ENCODE measurements at regions not wholly inside any gene's neighbourhood (a gene's known extent, or its start where the extent isn't known, plus 50 kb on each side); places are given as distances from the start of the nearest gene placed in this dataset.
"Not testable (repeated sequence)": the region's sequence is repeated elsewhere in the genome, so short reads cannot be mapped to it uniquely, and the experiment has no call there.

DNA sequence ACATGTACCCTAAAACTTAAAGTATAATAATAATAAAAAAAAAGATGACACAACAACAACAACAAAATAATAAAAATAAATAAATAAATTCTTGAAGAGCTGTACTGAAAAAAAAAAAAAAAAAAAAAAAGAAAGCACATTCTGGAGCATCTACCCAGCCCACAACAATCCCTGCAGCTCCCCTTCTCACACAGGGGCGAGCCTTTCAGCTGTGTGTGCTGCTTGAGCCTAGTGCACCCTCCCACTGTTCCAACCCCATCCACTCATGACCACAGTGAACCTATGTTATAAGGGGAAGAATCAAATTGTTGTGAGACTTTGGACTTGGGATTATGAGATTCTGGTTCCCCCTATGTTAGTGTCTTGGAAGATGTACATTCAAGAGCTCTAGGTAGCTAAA lies 161.5 kb upstream of the JADE1 start:
- Mint-ChIP-seq H3K27ac (no peak overlapping the region), H3K27me3 (peaks cover 7% of the 10 kb centered on the region), H3K4me1 (no peaks in the 10 kb centered on the region), H3K36me3 (ENCODE audit: low read depth) (no peaks in the 10 kb centered on the region), H3K9me3 (no peaks in the 10 kb centered on the region), H3K4me3 (no peak overlapping the region)
- no peak for ATAC-seq
- no peak for DNase-seq

- H3K4me3 Mint-ChIP-seq; H3K4me1 Mint-ChIP-seq; DNase-seq; H3K36me3 Mint-ChIP-seq (ENCODE audit: low read depth); H3K27ac Mint-ChIP-seq; H3K27me3 Mint-ChIP-seq; H3K9me3 Mint-ChIP-seq; ATAC-seq: not testable (repeated sequence)
Observed at GRCh38 chr4:128646893-128647292, 162.6 kb upstream of the JADE1 start.

DNA sequence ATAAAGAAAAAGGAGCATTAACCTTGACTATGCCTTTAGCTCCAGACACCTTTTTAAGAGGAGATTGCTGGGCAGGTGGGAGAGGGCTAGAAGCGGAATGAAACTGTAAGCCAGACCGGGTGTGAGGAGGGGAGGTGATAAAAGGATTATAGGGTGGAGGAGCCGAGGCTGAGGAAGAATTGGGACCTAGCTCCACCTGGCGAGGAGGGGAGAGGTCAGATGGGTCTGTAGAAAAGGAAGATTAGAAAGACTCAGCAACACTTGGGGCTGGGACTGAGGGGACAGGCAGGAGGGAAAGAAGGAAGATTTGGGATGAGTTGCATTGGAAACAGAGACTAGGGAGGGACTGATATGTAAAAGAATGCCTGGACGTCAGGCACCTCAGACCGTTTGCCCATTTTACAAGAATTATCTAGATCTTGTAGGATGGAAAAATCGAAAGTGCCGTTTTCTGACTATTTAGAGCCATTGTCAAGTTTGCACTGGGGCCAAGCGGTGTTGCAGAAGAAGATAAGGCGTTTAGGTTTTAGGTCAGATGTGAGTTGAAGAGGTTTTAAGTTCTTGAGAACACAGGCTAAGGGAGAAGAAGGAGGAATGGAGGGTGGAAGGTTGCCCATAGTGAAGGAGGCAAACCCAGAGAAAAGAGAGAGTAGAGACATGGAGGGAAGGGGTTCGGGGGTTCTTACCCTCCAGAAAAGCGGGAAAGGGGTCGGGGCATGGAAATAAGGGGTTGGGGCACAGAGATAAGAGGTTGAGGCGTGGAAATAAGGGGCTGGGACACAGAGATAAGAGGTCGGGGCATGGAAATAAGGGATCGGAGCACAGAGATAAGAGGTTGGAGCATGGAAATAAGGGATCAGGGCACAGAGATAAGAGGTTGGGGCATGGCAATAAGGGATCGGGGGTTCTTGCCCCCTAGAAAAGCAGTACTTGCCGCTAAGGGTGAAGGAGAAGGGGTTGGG lies 164.5 kb upstream of the JADE1 start:
- not testable (repeated sequence) for H3K36me3 Mint-ChIP-seq (ENCODE audit: low read depth); H3K4me3 Mint-ChIP-seq; H3K4me1 Mint-ChIP-seq; H3K27ac Mint-ChIP-seq; H3K9me3 Mint-ChIP-seq; DNase-seq; H3K27me3 Mint-ChIP-seq; ATAC-seq

DNA sequence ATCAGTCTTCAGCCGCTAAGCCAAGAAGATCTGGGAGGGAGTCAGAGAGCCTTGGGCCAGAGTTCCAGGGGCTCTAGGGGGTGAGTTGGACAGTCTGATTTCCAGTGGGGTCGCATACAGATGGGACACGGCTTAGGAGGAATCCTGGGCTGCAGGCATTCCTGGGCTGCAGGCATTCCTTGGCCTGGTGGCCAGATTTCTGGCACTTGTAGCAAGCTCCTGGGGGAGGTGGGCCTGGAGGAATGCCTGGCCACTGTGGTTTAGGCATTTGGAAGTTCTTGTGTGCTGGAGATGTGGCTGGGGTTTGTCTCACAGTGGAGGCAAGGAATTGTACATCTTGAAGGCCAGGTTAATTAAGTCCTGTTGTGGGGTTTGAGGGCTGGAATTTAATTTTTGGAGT lies 165.4 kb upstream of the JADE1 start:
- H3K27ac Mint-ChIP-seq; H3K27me3 Mint-ChIP-seq; DNase-seq; H3K36me3 Mint-ChIP-seq (ENCODE audit: low read depth); H3K4me1 Mint-ChIP-seq; H3K4me3 Mint-ChIP-seq; ATAC-seq; H3K9me3 Mint-ChIP-seq: not testable (repeated sequence)

DNA sequence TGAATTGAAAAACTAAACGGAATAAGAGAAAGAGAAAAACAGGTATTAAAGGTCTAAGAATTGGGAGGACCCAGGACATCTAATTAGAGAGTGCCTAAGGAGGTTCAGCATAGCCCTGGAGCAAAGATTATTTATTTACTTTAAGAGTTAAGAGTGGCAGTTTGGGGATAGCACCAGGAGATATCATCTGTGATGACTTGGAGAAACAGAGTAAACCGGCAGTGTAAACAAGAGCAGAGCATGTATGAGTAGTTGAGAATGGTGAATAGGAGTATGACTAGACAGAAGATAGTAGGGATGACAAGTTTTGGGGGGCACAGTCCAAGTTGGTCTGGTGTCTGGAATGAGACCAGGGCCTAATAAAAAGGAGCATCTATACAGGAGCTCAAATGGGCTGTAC lies 167.9 kb upstream of the JADE1 start:
- ATAC-seq; H3K4me1 Mint-ChIP-seq; H3K9me3 Mint-ChIP-seq; H3K4me3 Mint-ChIP-seq; H3K27me3 Mint-ChIP-seq; H3K36me3 Mint-ChIP-seq (ENCODE audit: low read depth); H3K27ac Mint-ChIP-seq; DNase-seq: not testable (repeated sequence)

- Mint-ChIP-seq H3K4me3 (no peak overlapping the region), H3K27me3 (no peaks in the 10 kb centered on the region), H3K4me1 (no peaks in the 10 kb centered on the region), H3K36me3 (ENCODE audit: low read depth) (no peaks in the 10 kb centered on the region), H3K27ac (no peak overlapping the region), H3K9me3 (no peaks in the 10 kb centered on the region)
- ATAC-seq (no peak), DNase-seq (no peak)
Observed at GRCh38 chr4:128639541-128640270, 169.8 kb upstream of the JADE1 start.

GRCh38 chr4:128636906-128637305 lies 172.6 kb upstream of the JADE1 start:
- Mint-ChIP-seq H3K4me1 (no peaks in the 10 kb centered on the region), H3K9me3 (no peaks in the 10 kb centered on the region), H3K27ac (no peak overlapping the region), H3K27me3 (no peaks in the 10 kb centered on the region), H3K4me3 (no peak overlapping the region), H3K36me3 (ENCODE audit: low read depth) (no peaks in the 10 kb centered on the region)
- no peak for ATAC-seq
- no peak for DNase-seq

DNA sequence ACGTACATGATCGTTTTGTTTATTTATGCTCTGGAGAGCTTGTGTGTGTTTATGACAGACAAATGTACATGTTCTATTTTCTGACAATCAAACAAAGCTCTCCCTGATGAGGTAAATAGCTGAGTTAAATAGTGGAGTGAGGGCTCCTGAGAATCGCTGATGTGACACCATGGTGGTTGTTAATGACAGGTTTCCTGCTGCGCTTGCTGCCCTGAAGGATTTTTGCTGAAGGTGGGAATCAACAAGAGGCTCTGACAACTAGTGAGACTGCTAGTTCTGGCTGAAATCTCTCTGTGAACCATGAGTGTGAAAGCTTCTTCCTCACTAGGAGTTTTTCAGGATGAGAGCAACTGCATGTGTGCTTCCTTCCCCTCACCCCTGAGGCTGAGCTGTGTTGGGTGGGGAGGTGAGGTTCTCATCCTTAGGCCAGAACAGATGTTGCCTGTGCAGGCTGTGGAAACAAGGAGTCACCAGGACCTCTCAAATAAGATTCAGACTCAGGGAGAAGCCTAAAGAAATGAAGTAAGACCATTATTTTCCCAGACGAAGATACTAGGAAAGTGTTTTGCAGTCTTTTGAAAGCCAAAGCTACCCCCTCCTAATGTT lies 173.4 kb upstream of the JADE1 start:
- no peak overlapping the region for H3K27ac Mint-ChIP-seq
- DNase-seq, result no peak
- no peaks in the 10 kb centered on the region for H3K4me1 Mint-ChIP-seq
- no peak for ATAC-seq
- no peak overlapping the region for H3K4me3 Mint-ChIP-seq
- H3K27me3 Mint-ChIP-seq, result no peaks in the 10 kb centered on the region
- no peaks in the 10 kb centered on the region for H3K36me3 Mint-ChIP-seq (ENCODE audit: low read depth)
- no peaks in the 10 kb centered on the region for H3K9me3 Mint-ChIP-seq

DNA sequence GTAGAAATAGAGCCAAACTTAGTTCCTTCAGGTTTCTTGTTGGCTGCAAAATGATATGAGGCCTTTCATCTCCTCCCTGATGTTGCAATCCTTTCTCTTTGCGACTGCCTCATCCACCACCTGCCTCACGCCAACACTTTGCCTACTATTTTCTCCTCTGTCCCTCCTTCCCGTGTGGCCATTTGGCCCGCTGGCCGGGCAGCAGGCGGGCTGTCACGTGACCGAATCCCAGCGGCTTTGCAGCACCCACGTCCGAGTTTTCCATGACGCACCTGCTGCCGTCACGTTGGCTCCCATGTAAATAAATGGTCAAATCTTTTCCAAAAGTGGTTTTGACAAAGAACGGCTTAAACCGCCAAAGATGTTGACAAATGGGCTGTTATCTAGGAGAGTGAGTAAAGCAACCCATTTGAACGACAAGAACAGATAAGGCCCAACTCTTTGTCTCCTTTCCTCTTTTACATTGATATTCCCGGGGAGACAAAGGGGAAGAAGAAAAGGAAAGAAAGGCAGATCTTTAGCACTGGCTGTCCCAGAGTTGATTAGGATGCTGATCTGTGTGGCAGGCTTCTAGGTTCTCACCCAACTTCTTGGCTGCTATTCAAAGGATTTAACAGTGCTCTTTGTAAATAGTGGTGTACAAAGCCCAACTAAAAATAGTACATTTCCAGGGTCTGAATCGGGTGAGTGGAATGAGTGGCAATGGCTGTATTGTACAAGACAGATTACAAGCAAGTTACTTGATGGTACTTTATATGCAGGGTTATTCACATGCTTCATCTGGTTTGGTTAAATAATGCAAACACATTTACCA lies 174.2 kb upstream of the JADE1 start:
- Mint-ChIP-seq H3K36me3 (ENCODE audit: low read depth) (no peaks in the 10 kb centered on the region), H3K4me3 (no peak overlapping the region), H3K27me3 (no peaks in the 10 kb centered on the region), H3K9me3 (no peaks in the 10 kb centered on the region), H3K4me1 (no peaks in the 10 kb centered on the region), H3K27ac (no peak overlapping the region)
- ATAC-seq (no peak), DNase-seq (no peak)

DNA sequence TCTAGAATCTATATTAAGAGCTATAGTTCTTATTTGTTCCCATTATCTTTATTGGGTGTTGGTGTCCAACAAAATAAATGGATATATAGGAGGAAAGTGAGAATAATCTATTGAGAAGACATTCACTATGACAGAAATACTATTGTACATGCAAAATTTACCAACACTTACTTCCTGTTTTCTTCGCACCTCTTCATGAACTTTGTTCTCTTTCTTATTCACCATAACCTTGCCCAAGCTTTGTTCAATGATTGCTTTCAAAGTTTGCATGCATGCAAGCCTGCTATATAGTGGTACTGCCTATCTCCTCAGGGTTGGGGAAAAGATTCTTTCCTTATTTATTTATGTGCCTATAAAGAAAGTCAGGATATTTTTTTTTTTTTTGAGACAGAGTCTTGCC lies 176.4 kb upstream of the JADE1 start:
- no peaks in the 10 kb centered on the region for H3K9me3 Mint-ChIP-seq
- H3K36me3 Mint-ChIP-seq (ENCODE audit: low read depth), result no peaks in the 10 kb centered on the region
- ATAC-seq, result no peak
- DNase-seq, result no peak
- no peaks in the 10 kb centered on the region for H3K4me1 Mint-ChIP-seq
- no peak overlapping the region for H3K27ac Mint-ChIP-seq
- H3K27me3 Mint-ChIP-seq, result peaks cover 7% of the 10 kb centered on the region
- H3K4me3 Mint-ChIP-seq, result no peak overlapping the region

- no peaks in the 10 kb centered on the region for H3K36me3 Mint-ChIP-seq (ENCODE audit: low read depth)
- no peak overlapping the region for H3K4me3 Mint-ChIP-seq
- no peak for DNase-seq
- ATAC-seq, result no peak
- no peaks in the 10 kb centered on the region for H3K4me1 Mint-ChIP-seq
- H3K9me3 Mint-ChIP-seq, result no peaks in the 10 kb centered on the region
- no peak overlapping the region for H3K27ac Mint-ChIP-seq
- H3K27me3 Mint-ChIP-seq, result peaks cover 7% of the 10 kb centered on the region
Observed at GRCh38 chr4:128630871-128631270, 178.6 kb upstream of the JADE1 start.

- no peak overlapping the region for H3K27ac Mint-ChIP-seq
- DNase-seq, result no peak
- no peak overlapping the region for H3K4me3 Mint-ChIP-seq
- H3K36me3 Mint-ChIP-seq (ENCODE audit: low read depth), result no peaks in the 10 kb centered on the region
- no peaks in the 10 kb centered on the region for H3K4me1 Mint-ChIP-seq
- no peak for ATAC-seq
- H3K9me3 Mint-ChIP-seq, result peaks cover 10% of the 10 kb centered on the region
- H3K27me3 Mint-ChIP-seq, result peaks cover under 1% of the 10 kb centered on the region
Observed at GRCh38 chr4:128623508-128624215, 185.8 kb upstream of the JADE1 start.

DNA sequence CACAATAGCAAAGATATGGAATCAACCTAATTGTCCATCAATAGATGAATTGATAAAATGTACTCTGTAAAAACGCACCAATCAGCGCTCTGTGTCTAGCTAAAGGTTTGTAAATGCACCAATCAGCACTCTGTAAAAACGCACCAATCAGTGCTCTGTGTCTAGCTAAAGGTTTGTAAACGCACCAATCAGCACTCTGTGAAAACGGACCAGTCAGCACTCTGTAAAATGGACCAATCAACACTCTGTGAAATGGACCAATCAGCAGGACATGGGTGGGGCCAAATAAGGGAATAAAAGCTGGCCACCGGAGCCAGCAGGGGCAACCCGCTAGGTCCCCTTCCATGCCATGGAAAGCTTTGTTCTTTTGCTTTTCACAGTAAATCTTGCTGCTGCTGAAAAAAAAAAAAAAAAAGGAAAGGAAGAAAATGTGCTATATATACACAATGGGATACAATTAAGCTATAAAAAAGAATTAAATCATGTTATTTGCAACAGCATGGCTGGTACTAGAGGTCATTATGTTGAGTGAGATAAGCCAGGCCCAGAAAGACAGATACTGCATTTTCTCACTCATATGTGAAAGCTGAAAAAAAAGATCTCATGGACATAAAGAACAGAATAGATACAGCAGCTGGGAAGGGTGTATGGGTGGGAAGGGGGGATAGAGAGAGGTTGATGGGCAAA lies 189.1 kb upstream of the JADE1 start:
- H3K27ac Mint-ChIP-seq; H3K9me3 Mint-ChIP-seq; H3K27me3 Mint-ChIP-seq; DNase-seq; H3K4me3 Mint-ChIP-seq; H3K4me1 Mint-ChIP-seq; ATAC-seq; H3K36me3 Mint-ChIP-seq (ENCODE audit: low read depth): not testable (repeated sequence)

All from activated naive CD8-positive, alpha-beta T cell treated with anti-CD3 and anti-CD28 coated beads, Interleukin-2, amount 50 U/mL, for 24 hours (primary cell).